GM21360 (cell line): ENCODE measurements at regions not wholly inside any gene's neighbourhood (a gene's known extent, or its start where the extent isn't known, plus 50 kb on each side); places are given as distances from the start of the nearest gene placed in this dataset.
"Not testable (repeated sequence)": the region's sequence is repeated elsewhere in the genome, so short reads cannot be mapped to it uniquely, and the experiment has no call there.

ENCODE experiments used
- ATAC-seq: cut with Tn5 transposase; IDR thresholded peaks from one replicate; pipeline ENCODE4 v1.9.1; 2021; ENCODE audit warnings: mild to moderate bottlenecking, moderate library complexity; ENCODE audit not compliant: unreplicated experiment

- ATAC-seq: no peak
These were observed 289.5 kb upstream of the MKLN1 start for GRCh38 chr7:131038153-131038552.

- no peak for ATAC-seq
These were observed 288.3 kb upstream of the MKLN1 start for GRCh38 chr7:131039355-131039762.

- ATAC-seq: no peak
These were observed 287.8 kb upstream of the MKLN1 start for GRCh38 chr7:131039836-131040235.

- peak; percentile 60 for ATAC-seq
These were observed 287.2 kb upstream of the MKLN1 start for GRCh38 chr7:131040467-131040932.

GRCh38 chr7:131041012-131041695, 286.5 kb upstream of the MKLN1 start:
- not testable (repeated sequence) for ATAC-seq

- ATAC-seq: no peak
These were observed 285.2 kb upstream of the MKLN1 start for GRCh38 chr7:131042269-131043160.

GRCh38 chr7:131045526-131045925, 282.1 kb upstream of the MKLN1 start:
- no peak for ATAC-seq

GRCh38 chr7:131046246-131046645, 281.4 kb upstream of the MKLN1 start:
- ATAC-seq: no peak

- ATAC-seq: no peak
These were observed 279.9 kb upstream of the MKLN1 start for GRCh38 chr7:131047651-131048304.

GRCh38 chr7:131051304-131051703, 276.4 kb upstream of the MKLN1 start:
- ATAC-seq: no peak

GRCh38 chr7:131052285-131052904, 275.3 kb upstream of the MKLN1 start:
- ATAC-seq: no peak

- ATAC-seq: no peak
These were observed 271.7 kb upstream of the MKLN1 start for GRCh38 chr7:131056007-131056406.

- ATAC-seq: no peak
These were observed 270.5 kb upstream of the MKLN1 start for GRCh38 chr7:131057015-131057793.

GRCh38 chr7:131057794-131058070, 269.9 kb upstream of the MKLN1 start:
- no peak for ATAC-seq

- not testable (repeated sequence) for ATAC-seq
These were observed 269.0 kb upstream of the MKLN1 start for GRCh38 chr7:131058561-131059288.

GRCh38 chr7:131059401-131059800, 268.3 kb upstream of the MKLN1 start:
- not testable (repeated sequence) for ATAC-seq

- no peak for ATAC-seq
These were observed 266.5 kb upstream of the MKLN1 start for GRCh38 chr7:131061158-131061557.

GRCh38 chr7:131061818-131062217, 265.9 kb upstream of the MKLN1 start:
- ATAC-seq: no peak

- no peak for ATAC-seq
These were observed 261.0 kb upstream of the MKLN1 start for GRCh38 chr7:131066635-131067034.

GRCh38 chr7:131067220-131067619, 260.5 kb upstream of the MKLN1 start:
- no peak for ATAC-seq
